Lung (tissue), 11 donors: ENCODE measurements at regions not wholly inside any gene's neighbourhood (a gene's known extent, or its start where the extent isn't known, plus 50 kb on each side); places are given as distances from the start of the nearest gene placed in this dataset.

Source experiments
- ATAC-seq: fragments of 200-7000 bp; cut with Tn5 transposase; one replicate; pipeline ENCODE4 v1.9.1; 2020; ENCODE audit warnings: moderate number of reproducible peaks; ENCODE audit not compliant: insufficient read depth, low FRiP score
- DNase-seq, 3 donors: peaks; one replicate each; pipeline ENCODE4 v3.0.0-alpha.2; 2013 to 2017
- H3K27ac ChIP-seq, 2 donors: one replicate each; pipeline ENCODE4 v1.5.1; 2013; ENCODE audit warnings: mild to moderate bottlenecking in 2 of 2, moderate library complexity in 2 of 2, control low read depth in 1 of 2, inconsistent platforms in 1 of 2, low read depth in 1 of 2, low read length in 1 of 2
- H3K27me3 ChIP-seq, 3 donors: one replicate each; pipeline ENCODE4 v1.5.1; 2013; ENCODE audit warnings: low read length in 2 of 3; ENCODE audit not compliant: control insufficient read depth in 3 of 3, insufficient read depth in 3 of 3
- H3K36me3 ChIP-seq, 4 donors: one replicate each; pipeline ENCODE4 v1.5.1; 2013; ENCODE audit warnings: low read length in 4 of 4, mild to moderate bottlenecking in 1 of 4, moderate library complexity in 1 of 4; ENCODE audit not compliant: control insufficient read depth in 4 of 4, insufficient read depth in 4 of 4
- H3K4me1 ChIP-seq, 5 donors: one replicate each; pipeline ENCODE4 v1.5.1; 2013; ENCODE audit warnings: low read length in 5 of 5, mild to moderate bottlenecking in 2 of 5, moderate library complexity in 1 of 5; ENCODE audit not compliant: control insufficient read depth in 5 of 5, insufficient read depth in 5 of 5
- H3K4me3 ChIP-seq: one replicate; pipeline ENCODE4 v1.5.1; 2013; ENCODE audit warnings: mild to moderate bottlenecking, control low read depth, moderate library complexity
- H3K9ac ChIP-seq, 2 donors: one replicate each; pipeline ENCODE4 v1.5.1; 2013; ENCODE audit warnings: low read length in 2 of 2, control low read depth in 1 of 2; ENCODE audit not compliant: insufficient read depth in 1 of 2
- H3K9me3 ChIP-seq, 4 donors: one replicate each; pipeline ENCODE4 v1.5.1; 2013; ENCODE audit warnings: low read length in 3 of 4, mild to moderate bottlenecking in 1 of 4, moderate library complexity in 1 of 4; ENCODE audit not compliant: control insufficient read depth in 4 of 4, insufficient read depth in 3 of 4
- CTCF ChIP-seq: IDR thresholded peaks from 2 replicates; pipeline ENCODE4 v1.5.1; 2012; ENCODE audit warnings: mild to moderate bottlenecking; ENCODE audit errors: control extremely low read depth, extremely low read depth
- WGBS, 2 donors: extraction: QIAGEN DNeasy Blood & Tissue Kit; methylation state at CpG; one replicate each; pipeline ENCODE4 v1.1.7; 2013; 5-methylcytosine and 5-hydroxymethylcytosine counted together
- donor health status: control.
- donor health status: control.
- donor health status: Bipolar disorder and iron deficiency.
- donor health status: healthy.
- donor health status: DM: yes; HTN: yes; CAD: no.

DNA sequence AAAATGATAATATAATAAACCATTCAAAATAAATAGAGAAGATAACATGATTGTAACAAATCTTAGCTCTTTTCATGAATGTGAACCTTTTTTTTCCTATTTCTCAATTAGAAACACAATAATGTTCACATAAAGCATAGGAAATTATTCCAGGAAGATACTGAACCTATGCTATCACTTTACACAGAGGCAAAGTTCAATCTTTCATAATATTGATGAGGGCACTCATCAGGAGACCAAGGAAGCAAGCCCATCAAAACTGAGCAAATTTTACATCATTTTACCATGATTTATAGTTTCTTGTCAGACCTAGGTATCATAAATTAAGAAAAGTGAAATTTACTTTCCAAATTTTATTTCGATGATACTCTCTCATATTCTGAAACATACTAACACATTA lies 938.5 kb downstream of the TBC1D32 start:
- H3K4me3 ChIP-seq, result no peak overlapping the region
- H3K4me1 ChIP-seq, result peaks cover 0 to 9% (median 0%) of the 10 kb centered on the region in 5 donors
- DNase-seq (no peak), ATAC-seq (no peak)
- H3K9ac ChIP-seq, result no peak overlapping the region
- no peaks in the 10 kb centered on the region for H3K9me3 ChIP-seq
- H3K27me3 ChIP-seq, result no peaks in the 10 kb centered on the region
- no peak for TF ChIP-seq CTCF
- H3K27ac ChIP-seq, result no peak overlapping the region
- WGBS, 2 donors, result 87 to 91% methylated on average over 1 of the region's 1 CpG
- no peaks in the 10 kb centered on the region for H3K36me3 ChIP-seq

DNA sequence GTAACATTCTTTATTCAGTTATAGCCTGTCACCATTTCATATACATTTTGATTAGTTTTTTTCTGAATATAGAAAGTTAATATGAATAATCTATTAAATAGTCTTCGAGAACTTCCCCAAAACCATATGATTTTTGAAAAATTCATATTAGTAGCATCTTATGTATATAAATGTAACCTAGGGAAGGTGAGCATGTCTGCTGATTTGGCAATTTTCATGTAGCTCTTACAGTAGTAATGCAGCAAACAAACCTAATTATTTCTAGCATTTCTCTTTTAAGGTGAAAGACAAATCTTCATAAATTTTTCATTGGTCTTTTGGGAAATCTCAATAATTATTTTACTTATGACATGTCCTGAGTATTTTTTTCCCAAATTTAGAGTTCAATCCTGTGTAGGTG lies 939.0 kb downstream of the TBC1D32 start:
- H3K27ac ChIP-seq, result no peak overlapping the region
- DNase-seq (no peak), ATAC-seq (no peak)
- H3K4me1 ChIP-seq, result peaks cover 0 to 9% (median 0%) of the 10 kb centered on the region in 5 donors
- no peak for TF ChIP-seq CTCF
- no peak overlapping the region for H3K4me3 ChIP-seq
- 84 to 88% methylated on average over 1 of the region's 1 CpG for WGBS, 2 donors
- no peak overlapping the region for H3K9ac ChIP-seq
- no peaks in the 10 kb centered on the region for H3K9me3 ChIP-seq
- H3K36me3 ChIP-seq, result no peaks in the 10 kb centered on the region
- no peaks in the 10 kb centered on the region for H3K27me3 ChIP-seq

DNA sequence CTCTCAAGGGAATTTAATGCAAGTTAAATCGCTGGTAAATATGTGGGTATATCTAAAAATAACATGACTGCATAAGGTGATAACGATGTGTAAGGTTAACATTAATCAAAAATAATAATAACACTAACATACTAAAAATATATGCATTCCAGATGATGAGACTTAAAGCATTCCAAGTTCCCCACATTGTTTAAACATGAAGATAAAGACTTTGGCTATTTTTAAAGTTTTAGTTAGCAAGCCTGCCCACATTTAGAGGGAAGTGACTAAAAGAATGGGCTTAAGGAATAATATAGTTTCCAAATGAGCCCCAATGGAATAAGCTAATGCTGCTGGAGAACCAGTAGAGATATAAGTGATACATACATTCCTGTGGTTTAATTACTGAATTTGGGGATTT lies 941.3 kb downstream of the TBC1D32 start:
- no peak for TF ChIP-seq CTCF
- no peak overlapping the region for H3K4me3 ChIP-seq
- ATAC-seq (no peak), DNase-seq (peak in 2 of 3 donors; percentile 57 to 67)
- H3K27ac ChIP-seq, result no peak overlapping the region
- H3K36me3 ChIP-seq, result no peaks in the 10 kb centered on the region
- no peaks in the 10 kb centered on the region for H3K9me3 ChIP-seq
- H3K27me3 ChIP-seq, result no peaks in the 10 kb centered on the region
- peaks cover 0 to 9% (median 0%) of the 10 kb centered on the region in 5 donors for H3K4me1 ChIP-seq
- no peak overlapping the region for H3K9ac ChIP-seq
- 47 to 51% methylated on average over 2 of the region's 2 CpGs for WGBS, 2 donors

DNA sequence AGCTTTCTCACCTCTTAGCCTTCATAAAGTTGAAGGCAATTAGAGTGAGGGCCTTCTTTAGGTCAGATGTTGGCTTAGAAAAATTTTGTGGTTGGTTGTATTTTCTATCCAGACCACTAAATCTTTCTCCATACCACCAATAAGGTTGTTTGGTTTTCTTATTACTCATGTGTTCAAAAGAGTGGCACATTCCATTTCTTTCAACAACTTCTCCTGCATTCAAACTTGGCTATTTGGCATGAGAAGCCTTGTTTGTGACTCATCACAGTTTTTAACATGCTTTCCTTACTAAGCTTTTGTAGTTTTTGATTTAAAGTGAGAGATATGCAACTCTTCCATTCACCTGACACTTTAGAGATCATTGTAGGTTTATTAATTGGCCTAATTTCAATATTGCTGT lies 949.6 kb downstream of the TBC1D32 start:
- H3K4me1 ChIP-seq, result no peaks in the 10 kb centered on the region
- no peak overlapping the region for H3K9ac ChIP-seq
- H3K9me3 ChIP-seq, result no peaks in the 10 kb centered on the region
- no peak overlapping the region for H3K27ac ChIP-seq
- no peak for TF ChIP-seq CTCF
- no peak overlapping the region for H3K4me3 ChIP-seq
- ATAC-seq (no peak), DNase-seq (no peak)
- no peaks in the 10 kb centered on the region for H3K27me3 ChIP-seq
- no peaks in the 10 kb centered on the region for H3K36me3 ChIP-seq
